SH-SY5Y (cell line): ENCODE measurements at regions not wholly inside any gene's neighbourhood (a gene's known extent, or its start where the extent isn't known, plus 50 kb on each side); places are given as distances from the start of the nearest gene placed in this dataset.

Experiments used
- GATA2 ChIP-seq: IDR thresholded peaks from 2 replicates; pipeline ENCODE4 v1.6.1; 2011; ENCODE audit warnings: mild to moderate bottlenecking, low read depth, low read length
- GATA3 ChIP-seq: IDR thresholded peaks from 2 replicates; pipeline ENCODE4 v1.6.1; 2011; ENCODE audit warnings: low read depth, mild to moderate bottlenecking, low read length, moderate library complexity

DNA sequence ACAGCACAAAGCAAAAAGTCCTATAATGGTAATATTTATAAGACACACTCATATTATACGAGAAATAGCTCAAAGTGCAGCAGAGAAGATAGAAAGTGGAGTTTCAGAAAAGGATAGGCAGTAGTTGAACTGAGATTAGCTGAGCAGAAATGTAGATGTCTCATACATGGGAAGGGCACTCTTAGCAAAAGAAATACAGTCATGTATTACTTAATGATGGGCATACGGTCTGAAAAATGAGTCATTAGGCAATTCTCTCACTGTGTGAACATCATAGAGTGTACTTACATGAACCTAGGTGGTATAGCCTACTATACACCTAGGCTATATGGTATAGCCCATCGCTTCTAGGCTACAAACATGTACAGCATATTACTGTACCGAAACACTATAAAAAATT, 671.3 kb downstream of the RPS29 start:
- TF ChIP-seq GATA3 (no peak), GATA2 (no peak)
